Astrocyte (in vitro differentiated cells and primary cell): ENCODE measurements at regions not wholly inside any gene's neighbourhood (a gene's known extent, or its start where the extent isn't known, plus 50 kb on each side); places are given as distances from the start of the nearest gene placed in this dataset.

Experiments
- DNase-seq: peaks from one replicate; pipeline ENCODE4 v3.0.0-alpha.2; 2010; ENCODE audit warnings: low read depth
- FAIRE-seq: peaks from 2 replicates; lab custom pipeline; 2011; peaks lifted over from hg19 to GRCh38; lab: Jason Lieb, UNC
- H2AFZ ChIP-seq: 2 replicates; pipeline ENCODE4 v1.6.0; 2012; ENCODE audit warnings: low read depth, low read length, inconsistent platforms
- H3K27ac ChIP-seq: 2 replicates; pipeline ENCODE4 v1.5.1; 2011; ENCODE audit warnings: low read depth, low read length, inconsistent platforms
- H3K27me3 ChIP-seq: 2 replicates; pipeline ENCODE4 v1.6.0; 2011; ENCODE audit warnings: low read length, inconsistent platforms; ENCODE audit not compliant: insufficient read depth
- H3K36me3 ChIP-seq: 2 replicates; pipeline ENCODE4 v1.5.1; 2011; ENCODE audit warnings: low read length, inconsistent platforms; ENCODE audit not compliant: insufficient read depth
- H3K4me1 ChIP-seq: 2 replicates; pipeline ENCODE4 v1.5.1; 2011; ENCODE audit warnings: low read length, inconsistent platforms; ENCODE audit not compliant: insufficient read depth
- H3K4me2 ChIP-seq: 2 replicates; pipeline ENCODE4 v1.6.0; 2012; ENCODE audit warnings: low read length, inconsistent platforms
- H3K4me3 ChIP-seq: 2 replicates; pipeline ENCODE4 v1.5.1; 2011; ENCODE audit warnings: low read depth, mild to moderate bottlenecking, low read length, inconsistent platforms; ENCODE audit not compliant: insufficient read depth
- H3K79me2 ChIP-seq: 2 replicates; pipeline ENCODE4 v1.6.0; 2012; ENCODE audit warnings: mild to moderate bottlenecking, low read length, inconsistent platforms; ENCODE audit not compliant: insufficient read depth
- H3K9ac ChIP-seq: 2 replicates; pipeline ENCODE4 v1.6.0; 2012; ENCODE audit warnings: mild to moderate bottlenecking, low read length, inconsistent platforms
- H3K9me3 ChIP-seq: 2 replicates; pipeline ENCODE4 v1.5.1; 2012; ENCODE audit warnings: low read depth, mild to moderate bottlenecking, low read length, inconsistent platforms; ENCODE audit not compliant: insufficient read depth
- H4K20me1 ChIP-seq: 2 replicates; pipeline ENCODE4 v1.6.0; 2012; ENCODE audit warnings: low read length, inconsistent platforms; ENCODE audit not compliant: insufficient read depth
- H3K27ac Mint-ChIP-seq: one replicate; pipeline ENCODE4 v1.8.0; 2021; ENCODE audit warnings: mild to moderate bottlenecking, mixed read lengths; ENCODE audit not compliant: unreplicated experiment
- H3K27me3 Mint-ChIP-seq: one replicate; pipeline ENCODE4 v1.8.0; 2021; ENCODE audit warnings: low read depth, mixed read lengths; ENCODE audit not compliant: unreplicated experiment
- H3K36me3 Mint-ChIP-seq: one replicate; pipeline ENCODE4 v1.8.0; 2021; ENCODE audit warnings: low read depth, mixed read lengths; ENCODE audit not compliant: unreplicated experiment
- H3K4me1 Mint-ChIP-seq: one replicate; pipeline ENCODE4 v1.8.0; 2021; ENCODE audit warnings: low read depth, mixed read lengths; ENCODE audit not compliant: unreplicated experiment
- H3K4me3 Mint-ChIP-seq: one replicate; pipeline ENCODE4 v1.8.0; 2021; ENCODE audit warnings: mild to moderate bottlenecking, moderate library complexity, mixed read lengths; ENCODE audit not compliant: unreplicated experiment
- H3K9me3 Mint-ChIP-seq: one replicate; pipeline ENCODE4 v1.8.0; 2021; ENCODE audit warnings: mild to moderate bottlenecking, mixed read lengths; ENCODE audit not compliant: unreplicated experiment
- EZH2 ChIP-seq: IDR thresholded peaks from 2 replicates; pipeline ENCODE4 v1.6.1; 2012; ENCODE audit warnings: mild to moderate bottlenecking, low read length, inconsistent platforms; ENCODE audit not compliant: insufficient read depth
- TF ChIP-seq, protein P1 (sequence below): IDR thresholded peaks from 2 replicates; pipeline ENCODE4 v1.5.1; 2011; ENCODE audit warnings: low read depth, mild to moderate bottlenecking, inconsistent platforms, low read length, moderate library complexity; ENCODE audit not compliant: insufficient read depth

DNA sequence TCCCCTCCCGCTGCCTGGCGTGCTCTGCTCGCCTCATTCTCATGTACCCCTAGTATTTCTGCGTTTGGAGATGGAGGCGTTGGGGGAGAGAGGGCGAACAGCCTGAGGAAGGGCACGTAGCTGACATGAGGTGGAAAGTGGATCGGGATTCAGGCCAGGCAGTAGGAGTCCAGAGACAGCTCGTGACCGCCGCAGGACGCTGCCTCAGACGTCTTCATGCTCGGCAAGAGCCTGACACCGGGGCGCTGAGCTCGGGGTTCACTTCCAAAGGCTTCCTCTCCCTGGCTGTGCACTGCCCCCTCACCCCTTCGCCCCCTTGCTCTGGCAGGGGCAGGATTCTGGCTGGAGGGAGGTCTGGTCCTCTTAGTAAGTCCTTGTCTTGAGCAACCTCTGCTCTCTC lies 374.4 kb upstream of the MKI67 start:
- Histone ChIP-seq H2AFZ (no peak overlapping the region), H3K9ac (no peak overlapping the region), H3K9me3 (peaks cover 5% of the 10 kb centered on the region), H3K4me2 (no peak overlapping the region), H4K20me1 (no peaks in the 10 kb centered on the region), H3K27me3 (no peaks in the 10 kb centered on the region), H3K4me1 (no peaks in the 10 kb centered on the region), H3K4me3 (no peak overlapping the region), H3K27ac (no peak overlapping the region), H3K79me2 (no peaks in the 10 kb centered on the region), H3K36me3 (no peaks in the 10 kb centered on the region)
- Mint-ChIP-seq H3K4me3 (no peak overlapping the region), H3K36me3 (no peaks in the 10 kb centered on the region), H3K9me3 (no peaks in the 10 kb centered on the region), H3K27me3 (peaks cover 7% of the 10 kb centered on the region), H3K27ac (no peak overlapping the region), H3K4me1 (no peaks in the 10 kb centered on the region)
- DNase-seq, result no peak
- FAIRE-seq, result no peak
- TF ChIP-seq, protein P1, sequence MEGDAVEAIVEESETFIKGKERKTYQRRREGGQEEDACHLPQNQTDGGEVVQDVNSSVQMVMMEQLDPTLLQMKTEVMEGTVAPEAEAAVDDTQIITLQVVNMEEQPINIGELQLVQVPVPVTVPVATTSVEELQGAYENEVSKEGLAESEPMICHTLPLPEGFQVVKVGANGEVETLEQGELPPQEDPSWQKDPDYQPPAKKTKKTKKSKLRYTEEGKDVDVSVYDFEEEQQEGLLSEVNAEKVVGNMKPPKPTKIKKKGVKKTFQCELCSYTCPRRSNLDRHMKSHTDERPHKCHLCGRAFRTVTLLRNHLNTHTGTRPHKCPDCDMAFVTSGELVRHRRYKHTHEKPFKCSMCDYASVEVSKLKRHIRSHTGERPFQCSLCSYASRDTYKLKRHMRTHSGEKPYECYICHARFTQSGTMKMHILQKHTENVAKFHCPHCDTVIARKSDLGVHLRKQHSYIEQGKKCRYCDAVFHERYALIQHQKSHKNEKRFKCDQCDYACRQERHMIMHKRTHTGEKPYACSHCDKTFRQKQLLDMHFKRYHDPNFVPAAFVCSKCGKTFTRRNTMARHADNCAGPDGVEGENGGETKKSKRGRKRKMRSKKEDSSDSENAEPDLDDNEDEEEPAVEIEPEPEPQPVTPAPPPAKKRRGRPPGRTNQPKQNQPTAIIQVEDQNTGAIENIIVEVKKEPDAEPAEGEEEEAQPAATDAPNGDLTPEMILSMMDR, result no peak
- no peak for TF ChIP-seq EZH2

DNA sequence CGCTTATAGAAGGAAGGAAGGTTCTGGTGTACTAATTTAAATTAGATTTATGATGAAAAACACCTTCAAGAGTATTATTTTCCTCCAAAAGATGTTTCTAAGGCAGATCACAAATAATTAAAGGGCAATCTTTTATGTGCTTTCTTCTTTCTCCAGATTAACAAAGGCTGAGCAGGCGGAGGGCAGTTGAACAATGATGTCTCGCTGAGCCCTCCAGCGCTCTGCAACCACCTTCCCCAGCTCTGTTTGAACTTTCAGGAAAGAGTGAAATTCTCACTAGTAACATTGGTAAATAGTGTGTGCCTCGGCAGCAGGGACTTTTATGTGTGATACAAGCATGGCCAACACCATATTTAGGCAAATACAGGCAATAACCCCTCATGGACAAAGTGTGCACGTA lies 379.1 kb upstream of the MKI67 start:
- Histone ChIP-seq H3K27me3 (no peaks in the 10 kb centered on the region), H3K27ac (no peak overlapping the region), H2AFZ (no peak overlapping the region), H3K4me1 (no peaks in the 10 kb centered on the region), H4K20me1 (no peaks in the 10 kb centered on the region), H3K79me2 (no peaks in the 10 kb centered on the region), H3K36me3 (no peaks in the 10 kb centered on the region), H3K4me3 (no peak overlapping the region), H3K9ac (no peak overlapping the region), H3K9me3 (peaks cover 6% of the 10 kb centered on the region), H3K4me2 (no peak overlapping the region)
- no peak for FAIRE-seq
- no peak for TF ChIP-seq EZH2
- TF ChIP-seq, protein P1, result no peak
- no peak overlapping the region for H3K27ac Mint-ChIP-seq
- DNase-seq, result no peak
- H3K4me3 Mint-ChIP-seq, result no peak overlapping the region
- H3K36me3 Mint-ChIP-seq, result no peaks in the 10 kb centered on the region
- H3K27me3 Mint-ChIP-seq, result peaks cover 14% of the 10 kb centered on the region
- H3K4me1 Mint-ChIP-seq, result no peaks in the 10 kb centered on the region
- no peaks in the 10 kb centered on the region for H3K9me3 Mint-ChIP-seq

DNA sequence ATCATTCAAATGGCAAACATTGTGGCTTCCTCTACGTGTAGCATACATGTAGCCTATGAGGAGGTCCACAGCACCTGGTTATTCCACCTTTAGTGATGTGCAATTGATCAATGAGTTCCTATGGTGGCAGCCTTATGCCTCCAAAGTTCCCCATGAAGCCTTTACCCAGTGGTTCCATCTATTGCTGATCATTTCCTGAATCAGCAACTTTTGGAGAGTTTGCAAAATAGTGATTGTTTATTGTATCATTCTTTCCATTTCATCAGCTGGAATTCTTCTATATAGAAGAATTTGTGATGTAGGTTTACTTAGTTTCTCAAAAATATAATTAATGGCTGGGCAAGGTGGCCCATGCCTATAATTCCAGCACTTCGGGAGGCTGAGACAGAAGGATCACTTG lies 380.2 kb upstream of the MKI67 start:
- Histone ChIP-seq H3K27ac (no peak overlapping the region), H3K79me2 (no peaks in the 10 kb centered on the region), H4K20me1 (no peaks in the 10 kb centered on the region), H3K4me3 (no peak overlapping the region), H3K9me3 (peaks cover 10% of the 10 kb centered on the region), H2AFZ (no peak overlapping the region), H3K4me2 (no peak overlapping the region), H3K4me1 (no peaks in the 10 kb centered on the region), H3K9ac (no peak overlapping the region), H3K36me3 (no peaks in the 10 kb centered on the region), H3K27me3 (no peaks in the 10 kb centered on the region)
- FAIRE-seq (no peak), DNase-seq (no peak)
- Mint-ChIP-seq H3K36me3 (no peaks in the 10 kb centered on the region), H3K4me3 (no peak overlapping the region), H3K9me3 (no peaks in the 10 kb centered on the region), H3K4me1 (no peaks in the 10 kb centered on the region), H3K27ac (no peak overlapping the region), H3K27me3 (peaks cover 14% of the 10 kb centered on the region)
- TF ChIP-seq, protein P1, result no peak
- TF ChIP-seq EZH2, result no peak
